SK-N-MC (cell line): ENCODE measurements at regions not wholly inside any gene's neighbourhood (a gene's known extent, or its start where the extent isn't known, plus 50 kb on each side); places are given as distances from the start of the nearest gene placed in this dataset.

Source experiments
- EZH2 ChIP-seq: fragments of 200-600 bp; sonication (generic); IDR thresholded peaks from one replicate; pipeline ENCODE4 v1.6.1; 2017; ENCODE audit warnings: antibody characterized with exemption
- FOXP2 ChIP-seq: optimal IDR thresholded peaks from 2 replicates; pipeline ENCODE3; 2011; ENCODE audit warnings: mild to moderate bottlenecking, moderate library complexity; ENCODE audit not compliant: insufficient read depth; ENCODE audit errors: extremely low read length, control extremely low read depth
- POLR2AphosphoS5 ChIP-seq: IDR thresholded peaks from 2 replicates; pipeline ENCODE4 v1.6.1; 2012; ENCODE audit warnings: mild to moderate bottlenecking, low read depth, low read length, borderline replicate concordance

DNA sequence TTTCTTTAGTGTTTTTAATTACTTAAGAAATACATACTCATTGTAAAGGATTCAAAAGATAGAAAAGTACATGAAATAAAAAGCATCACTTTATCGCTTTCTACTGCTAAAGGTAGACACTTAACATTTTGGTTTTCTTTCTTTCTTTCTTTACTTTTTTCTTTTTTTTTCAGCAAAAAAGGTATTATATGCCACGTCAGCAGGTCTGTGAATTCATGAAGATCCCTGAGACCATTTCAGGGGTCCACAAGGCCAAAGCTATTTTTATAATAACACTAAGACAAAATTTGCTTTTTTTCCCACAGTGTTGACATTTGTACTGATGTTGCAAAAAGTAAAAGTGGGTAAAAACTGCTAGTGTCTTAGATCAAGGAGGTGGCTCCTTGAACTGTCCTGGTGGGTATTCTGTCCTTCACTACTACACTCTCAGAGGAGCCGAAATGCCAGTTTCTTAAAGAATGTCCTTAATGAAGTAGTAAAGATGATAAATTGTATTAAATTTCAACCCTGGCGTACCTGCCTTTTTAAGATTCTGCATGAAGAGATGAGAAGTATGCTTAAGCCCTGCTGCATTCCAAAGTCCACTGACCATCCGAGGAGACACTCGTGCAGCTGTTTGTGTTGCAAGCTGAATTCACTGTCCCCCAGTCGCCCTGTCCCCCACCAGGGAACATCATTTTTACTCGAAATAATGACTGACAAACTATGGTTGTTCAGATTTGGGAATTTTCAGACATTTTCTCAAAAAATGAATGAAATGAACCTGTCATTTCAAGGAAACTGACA, 106.7 kb upstream of the PIAS1 start:
- TF ChIP-seq EZH2 (no peak), POLR2AphosphoS5 (no peak), FOXP2 (no peak)
